ENCODE measurements at regions not wholly inside any gene's neighbourhood (a gene's known extent, or its start where the extent isn't known, plus 50 kb on each side); places are given as distances from the start of the nearest gene placed in this dataset.
A peak's percentile ranks its signal among the peaks of the same experiment; 100 is the strongest.

DNA sequence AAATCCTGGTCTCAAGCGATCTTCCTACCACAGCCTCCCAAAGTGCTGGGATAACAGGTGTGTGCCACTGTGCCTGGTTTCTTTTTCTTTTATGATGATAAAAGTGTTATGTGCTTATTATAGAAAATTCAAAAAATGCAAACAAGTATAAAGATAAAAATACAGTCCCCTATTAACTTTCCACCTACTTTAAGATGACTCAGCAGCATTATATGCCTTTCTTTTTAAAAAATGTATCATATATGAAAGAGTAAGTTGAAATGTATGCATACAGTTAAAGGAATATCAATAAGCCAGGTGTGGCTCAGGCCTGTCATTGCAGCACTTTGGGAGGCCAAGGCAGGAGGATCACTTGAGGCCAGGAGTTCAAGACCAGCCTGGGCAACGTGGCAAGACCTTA is 216.9 kb upstream of the GALNT17 start:
- TF ChIP-seq POLR2A (IDR thresholded peaks at IDR 0.05; ENCODE audit: extremely low read depth, insufficient read length) (no peak), CTCF (IDR thresholded peaks at IDR 0.05; ENCODE audit: low read depth, low read length) (no peak), MAX (IDR thresholded peaks at IDR 0.05; ENCODE audit: low read depth, low read length) (no peak), MYC (IDR thresholded peaks at IDR 0.05; ENCODE audit: low read depth, low read length) (no peak)
- DNase-seq (ENCODE audit: low read depth) = no peak
- H3K4me3 ChIP-seq (ENCODE audit: low read depth, low read length) = no peak overlapping the region

GRCh38 chr7:70919481-70920073 is 212.4 kb upstream of the GALNT17 start:
- TF ChIP-seq POLR2A (IDR thresholded peaks at IDR 0.05; ENCODE audit: extremely low read depth, insufficient read length) (no peak), CTCF (IDR thresholded peaks at IDR 0.05; ENCODE audit: low read depth, low read length) (no peak), MAX (IDR thresholded peaks at IDR 0.05; ENCODE audit: low read depth, low read length) (no peak), MYC (IDR thresholded peaks at IDR 0.05; ENCODE audit: low read depth, low read length) (no peak)
- DNase-seq (ENCODE audit: low read depth) = peak; percentile 12
- H3K4me3 ChIP-seq (ENCODE audit: low read depth, low read length) = no peak overlapping the region

DNA sequence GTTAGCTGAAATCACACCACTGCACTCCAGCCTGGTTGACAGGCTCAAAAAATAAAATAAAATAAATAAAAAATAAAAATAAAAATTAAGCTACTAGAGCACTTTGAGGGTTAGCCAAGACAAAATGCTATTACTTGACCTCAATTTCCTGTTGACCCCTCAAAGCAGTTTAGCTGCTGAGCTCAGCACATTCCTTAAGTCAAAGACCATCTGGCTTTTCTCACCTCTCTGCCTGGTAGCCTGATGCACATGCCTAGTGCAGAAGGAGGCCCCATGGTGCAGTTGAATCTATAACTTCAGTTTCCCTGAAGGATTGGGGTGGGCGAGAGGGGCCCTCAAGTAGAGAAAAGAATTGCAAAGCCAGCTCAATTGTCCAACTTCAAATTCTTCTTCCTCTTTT is 211.1 kb upstream of the GALNT17 start:
- no peak for TF ChIP-seq MYC (IDR thresholded peaks at IDR 0.05; ENCODE audit: low read depth, low read length)
- no peak for TF ChIP-seq MAX (IDR thresholded peaks at IDR 0.05; ENCODE audit: low read depth, low read length)
- TF ChIP-seq POLR2A (IDR thresholded peaks at IDR 0.05; ENCODE audit: extremely low read depth, insufficient read length) = no peak
- TF ChIP-seq CTCF (IDR thresholded peaks at IDR 0.05; ENCODE audit: low read depth, low read length) = no peak
- H3K4me3 ChIP-seq (ENCODE audit: low read depth, low read length) = no peak overlapping the region
- DNase-seq (ENCODE audit: low read depth) = no peak

GRCh38 chr7:70923181-70923845 is 208.6 kb upstream of the GALNT17 start:
- no peak overlapping the region for H3K4me3 ChIP-seq (ENCODE audit: low read depth, low read length)
- DNase-seq (ENCODE audit: low read depth) = peak; percentile 71
- TF ChIP-seq CTCF (IDR thresholded peaks at IDR 0.05; ENCODE audit: low read depth, low read length) (no peak), POLR2A (IDR thresholded peaks at IDR 0.05; ENCODE audit: extremely low read depth, insufficient read length) (no peak)

DNA sequence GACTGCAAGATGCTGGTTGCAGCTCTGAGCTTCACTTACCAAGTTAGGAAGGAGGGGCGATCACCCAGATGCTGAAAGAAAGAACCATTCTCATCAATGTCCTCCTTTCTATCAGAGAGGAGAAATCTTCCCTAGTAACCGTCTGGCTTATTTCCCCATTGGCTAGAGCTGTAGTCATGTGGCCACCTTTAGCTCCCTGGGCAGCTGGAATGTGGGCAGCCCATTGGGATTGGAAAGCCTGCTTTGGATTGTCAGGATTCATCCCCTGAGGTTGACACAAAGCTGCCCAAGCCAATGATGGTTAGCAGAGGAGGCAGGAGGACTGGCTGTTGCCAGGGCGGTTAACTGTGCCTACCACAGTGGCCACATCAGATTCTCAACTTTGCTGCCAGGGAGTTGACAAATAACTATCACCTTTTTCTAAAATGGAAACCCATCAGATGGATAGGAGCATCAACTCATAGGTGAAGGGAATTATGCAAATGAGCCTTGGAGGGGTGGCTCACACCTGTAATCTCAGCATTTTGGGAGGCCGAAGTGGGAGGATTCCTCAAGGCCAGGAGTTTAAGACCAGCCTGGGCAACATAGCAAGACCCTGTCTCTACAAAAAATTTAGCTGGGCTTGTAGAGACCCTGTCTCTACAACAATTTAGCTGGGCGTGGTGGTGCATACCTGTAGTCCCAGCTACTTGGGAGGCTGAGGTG is 206.4 kb upstream of the GALNT17 start:
- no peak for DNase-seq (ENCODE audit: low read depth)
- TF ChIP-seq MYC (IDR thresholded peaks at IDR 0.05; ENCODE audit: low read depth, low read length) (no peak), POLR2A (IDR thresholded peaks at IDR 0.05; ENCODE audit: extremely low read depth, insufficient read length) (no peak)
- no peak overlapping the region for H3K4me3 ChIP-seq (ENCODE audit: low read depth, low read length)

- H3K4me3 ChIP-seq (ENCODE audit: low read depth, low read length) = no peak overlapping the region
- DNase-seq (ENCODE audit: low read depth) = no peak
- TF ChIP-seq POLR2A (IDR thresholded peaks at IDR 0.05; ENCODE audit: extremely low read depth, insufficient read length) (no peak), MAX (IDR thresholded peaks at IDR 0.05; ENCODE audit: low read depth, low read length) (no peak), CTCF (IDR thresholded peaks at IDR 0.05; ENCODE audit: low read depth, low read length) (no peak), MYC (IDR thresholded peaks at IDR 0.05; ENCODE audit: low read depth, low read length) (no peak)
Observed at GRCh38 chr7:70926666-70927065, 205.3 kb upstream of the GALNT17 start.
